Thyroid gland (tissue), 4 donors: ENCODE measurements at regions not wholly inside any gene's neighbourhood (a gene's known extent, or its start where the extent isn't known, plus 50 kb on each side); places are given as distances from the start of the nearest gene placed in this dataset.
"Not testable (repeated sequence)": the region's sequence is repeated elsewhere in the genome, so short reads cannot be mapped to it uniquely, and the experiment has no call there.

Experiments used
- POLR2A ChIP-seq, 2 donors: fragments of 450-650 bp; IDR thresholded peaks; one replicate each; pipeline ENCODE4 v1.6.1; 2017; ENCODE audit warnings: antibody characterized with exemption in 2 of 2, mild to moderate bottlenecking in 2 of 2, moderate library complexity in 1 of 2
- TF ChIP-seq, protein P1 (sequence below), 6 experiments: fragments of 200-600 bp in 3 of 6; fragments of 450-650 bp in 3 of 6; sonication (generic) in 3 of 6; IDR thresholded peaks; one replicate each; pipeline ENCODE4 v1.5.1; 2016 to 2019; ENCODE audit warnings: antibody characterized with exemption in 6 of 6, mild to moderate bottlenecking in 2 of 6, inconsistent platforms in 1 of 6, moderate library complexity in 1 of 6

DNA sequence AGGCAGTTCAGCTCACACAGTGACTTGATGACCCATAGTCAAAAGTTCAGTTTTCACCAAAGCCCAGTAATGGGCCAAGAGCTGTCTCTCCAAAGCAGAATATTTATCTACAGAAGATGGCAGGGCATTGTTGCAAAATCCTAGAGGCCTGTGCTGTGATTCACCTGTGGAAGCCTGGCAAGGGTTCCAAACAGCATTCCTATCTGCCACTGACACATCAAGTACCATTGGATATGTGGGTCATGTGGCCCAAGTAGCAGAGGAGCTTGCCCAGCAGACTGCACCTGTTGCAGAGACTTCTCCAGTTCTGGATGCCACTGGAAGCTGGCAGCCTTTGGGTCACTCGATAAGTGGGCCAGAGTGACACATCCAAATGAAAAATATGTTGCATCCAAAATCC, 159.6 kb upstream of the TSPY4 start:
- TF ChIP-seq, protein P1, sequence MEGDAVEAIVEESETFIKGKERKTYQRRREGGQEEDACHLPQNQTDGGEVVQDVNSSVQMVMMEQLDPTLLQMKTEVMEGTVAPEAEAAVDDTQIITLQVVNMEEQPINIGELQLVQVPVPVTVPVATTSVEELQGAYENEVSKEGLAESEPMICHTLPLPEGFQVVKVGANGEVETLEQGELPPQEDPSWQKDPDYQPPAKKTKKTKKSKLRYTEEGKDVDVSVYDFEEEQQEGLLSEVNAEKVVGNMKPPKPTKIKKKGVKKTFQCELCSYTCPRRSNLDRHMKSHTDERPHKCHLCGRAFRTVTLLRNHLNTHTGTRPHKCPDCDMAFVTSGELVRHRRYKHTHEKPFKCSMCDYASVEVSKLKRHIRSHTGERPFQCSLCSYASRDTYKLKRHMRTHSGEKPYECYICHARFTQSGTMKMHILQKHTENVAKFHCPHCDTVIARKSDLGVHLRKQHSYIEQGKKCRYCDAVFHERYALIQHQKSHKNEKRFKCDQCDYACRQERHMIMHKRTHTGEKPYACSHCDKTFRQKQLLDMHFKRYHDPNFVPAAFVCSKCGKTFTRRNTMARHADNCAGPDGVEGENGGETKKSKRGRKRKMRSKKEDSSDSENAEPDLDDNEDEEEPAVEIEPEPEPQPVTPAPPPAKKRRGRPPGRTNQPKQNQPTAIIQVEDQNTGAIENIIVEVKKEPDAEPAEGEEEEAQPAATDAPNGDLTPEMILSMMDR (IDR thresholded peaks at IDR 0.05), result not testable (repeated sequence)
- not testable (repeated sequence) for TF ChIP-seq POLR2A (IDR thresholded peaks at IDR 0.05)
